Thyroid gland (tissue), 4 donors: ENCODE measurements at regions not wholly inside any gene's neighbourhood (a gene's known extent, or its start where the extent isn't known, plus 50 kb on each side); places are given as distances from the start of the nearest gene placed in this dataset.

ENCODE experiments used
- DNase-seq, 2 donors: peaks; one replicate each; pipeline ENCODE4 v3.0.0-alpha.2; 2019
- H3K27ac ChIP-seq, 3 donors: fragments of 200-600 bp; sonication (generic); 1 replicate in 2 of 3; 2 replicates in 1 of 3; pipeline ENCODE4 v1.5.1; 2016 to 2019; ENCODE audit warnings: mild to moderate bottlenecking in 1 of 3, moderate library complexity in 1 of 3
- H3K27me3 ChIP-seq: fragments of 200-600 bp; sonication (generic); one replicate; pipeline ENCODE4 v1.5.1; 2019
- H3K36me3 ChIP-seq, 2 donors: fragments of 200-600 bp; sonication (generic); one replicate each; pipeline ENCODE4 v1.5.1; 2016 to 2019
- H3K4me1 ChIP-seq, 2 donors: fragments of 200-600 bp; sonication (generic); one replicate each; pipeline ENCODE4 v1.5.1; 2017 to 2019
- H3K4me3 ChIP-seq, 3 donors: fragments of 200-600 bp; sonication (generic); replicated peaks in 1 of 3; 1 replicate in 2 of 3; 2 replicates in 1 of 3; pipeline ENCODE4 v1.5.1; 2016; ENCODE audit warnings: mild to moderate bottlenecking in 1 of 3
- H3K9me3 ChIP-seq: fragments of 200-600 bp; sonication (generic); one replicate; pipeline ENCODE4 v1.5.1; 2017
- CTCF ChIP-seq, 6 experiments: fragments of 200-600 bp in 3 of 6; fragments of 450-650 bp in 3 of 6; sonication (generic) in 3 of 6; IDR thresholded peaks; one replicate each; pipeline ENCODE4 v1.5.1; 2016 to 2019; ENCODE audit warnings: antibody characterized with exemption in 6 of 6, mild to moderate bottlenecking in 2 of 6, inconsistent platforms in 1 of 6, moderate library complexity in 1 of 6
- POLR2A ChIP-seq, 2 donors: fragments of 450-650 bp; IDR thresholded peaks; one replicate each; pipeline ENCODE4 v1.6.1; 2017; ENCODE audit warnings: antibody characterized with exemption in 2 of 2, mild to moderate bottlenecking in 2 of 2, moderate library complexity in 1 of 2
- WGBS, 2 donors: methylation state at CpG; one replicate each; pipeline ENCODE4 v1.1.5; 2017; 5-methylcytosine and 5-hydroxymethylcytosine counted together
- intact Hi-C: fragments of 100-400 bp; cut with DNase I; formaldehyde crosslinking; loops from one replicate; pipeline ENCODE4 v1.15.1; 2023

- H3K4me3 ChIP-seq = no peak overlapping the region
- H3K36me3 ChIP-seq = no peaks in the 10 kb centered on the region
- intact Hi-C loops = no loop called here
- no peaks in the 10 kb centered on the region for H3K4me1 ChIP-seq
- no peak for TF ChIP-seq POLR2A (IDR thresholded peaks at IDR 0.05)
- no peak for TF ChIP-seq CTCF (IDR thresholded peaks at IDR 0.05)
- WGBS, 2 donors = 88 to 91% methylated on average over 5 of the region's 5 CpGs
- DNase-seq = no peak
- no peak overlapping the region for H3K27ac ChIP-seq
- no peaks in the 10 kb centered on the region for H3K9me3 ChIP-seq
- no peaks in the 10 kb centered on the region for H3K27me3 ChIP-seq
Observed at GRCh38 chr4:12778191-12778590, 705.9 kb downstream of the RAB28 start.

- DNase-seq = peak in 1 of 2 donors; percentile 10
- Histone ChIP-seq H3K4me3 (no peak overlapping the region), H3K9me3 (no peaks in the 10 kb centered on the region), H3K36me3 (no peaks in the 10 kb centered on the region), H3K27ac (no peak overlapping the region), H3K4me1 (no peaks in the 10 kb centered on the region), H3K27me3 (no peaks in the 10 kb centered on the region)
- WGBS, 2 donors = 10 to 14% methylated on average over 2 of the region's 2 CpGs
- TF ChIP-seq CTCF (IDR thresholded peaks at IDR 0.05) = no peak
- TF ChIP-seq POLR2A (IDR thresholded peaks at IDR 0.05) = no peak
- intact Hi-C loops = no loop called here
Observed at GRCh38 chr4:12770351-12770750, 713.8 kb downstream of the RAB28 start.

GRCh38 chr4:12761694-12762093 is 722.4 kb downstream of the RAB28 start:
- no peaks in the 10 kb centered on the region for H3K9me3 ChIP-seq

GRCh38 chr4:12747154-12747553 is 737.0 kb downstream of the RAB28 start:
- no peak overlapping the region for H3K4me3 ChIP-seq
- no peak for DNase-seq
- no peak overlapping the region for H3K27ac ChIP-seq
- H3K4me1 ChIP-seq = no peaks in the 10 kb centered on the region
- intact Hi-C loops = no loop called here
- 75 to 85% methylated on average over 5 of the region's 5 CpGs for WGBS, 2 donors
- no peaks in the 10 kb centered on the region for H3K36me3 ChIP-seq
- TF ChIP-seq CTCF (IDR thresholded peaks at IDR 0.05) = no peak
- no peak for TF ChIP-seq POLR2A (IDR thresholded peaks at IDR 0.05)
- no peaks in the 10 kb centered on the region for H3K9me3 ChIP-seq
- H3K27me3 ChIP-seq = no peaks in the 10 kb centered on the region

More at GRCh38 chr4:12761694-12762093, 722.4 kb downstream of the RAB28 start:
- H3K27ac ChIP-seq = no peak overlapping the region
- no peaks in the 10 kb centered on the region for H3K36me3 ChIP-seq
- intact Hi-C loops = no loop called here
- H3K27me3 ChIP-seq = no peaks in the 10 kb centered on the region
- TF ChIP-seq POLR2A (IDR thresholded peaks at IDR 0.05) (no peak), CTCF (IDR thresholded peaks at IDR 0.05) (no peak)
- H3K4me1 ChIP-seq = no peaks in the 10 kb centered on the region
- DNase-seq = no peak
- WGBS, 2 donors = 75 to 78% methylated on average over 4 of the region's 4 CpGs
- no peak overlapping the region for H3K4me3 ChIP-seq

GRCh38 chr4:12746221-12746620 is 737.9 kb downstream of the RAB28 start:
- DNase-seq = no peak
- H3K4me3 ChIP-seq = no peak overlapping the region
- no peak overlapping the region for H3K27ac ChIP-seq
- intact Hi-C loops = no loop called here
- no peaks in the 10 kb centered on the region for H3K36me3 ChIP-seq
- WGBS, 2 donors = 49 to 86% methylated on average over 13 of the region's 13 CpGs
- no peaks in the 10 kb centered on the region for H3K4me1 ChIP-seq
- no peaks in the 10 kb centered on the region for H3K27me3 ChIP-seq
- no peaks in the 10 kb centered on the region for H3K9me3 ChIP-seq
- no peak for TF ChIP-seq POLR2A (IDR thresholded peaks at IDR 0.05)
- TF ChIP-seq CTCF (IDR thresholded peaks at IDR 0.05) = no peak
